ENCODE measurements at regions not wholly inside any gene's neighbourhood (a gene's known extent, or its start where the extent isn't known, plus 50 kb on each side); places are given as distances from the start of the nearest gene placed in this dataset.

GRCh38 chr2:14223576-14223975 lies 408.9 kb upstream of the LRATD1 start:
- TF ChIP-seq CTCF (IDR thresholded peaks at IDR 0.05; ENCODE audit: insufficient read depth, low read length) (no peak), POLR2AphosphoS5 (IDR thresholded peaks at IDR 0.05; ENCODE audit: low read depth) (no peak), REST (IDR thresholded peaks at IDR 0.05; ENCODE audit: insufficient replicate concordance, low read depth) (no peak), GABPA (IDR thresholded peaks at IDR 0.05; ENCODE audit: low read depth) (no peak)
